ENCODE measurements at regions not wholly inside any gene's neighbourhood (a gene's known extent, or its start where the extent isn't known, plus 50 kb on each side); places are given as distances from the start of the nearest gene placed in this dataset.

DNA sequence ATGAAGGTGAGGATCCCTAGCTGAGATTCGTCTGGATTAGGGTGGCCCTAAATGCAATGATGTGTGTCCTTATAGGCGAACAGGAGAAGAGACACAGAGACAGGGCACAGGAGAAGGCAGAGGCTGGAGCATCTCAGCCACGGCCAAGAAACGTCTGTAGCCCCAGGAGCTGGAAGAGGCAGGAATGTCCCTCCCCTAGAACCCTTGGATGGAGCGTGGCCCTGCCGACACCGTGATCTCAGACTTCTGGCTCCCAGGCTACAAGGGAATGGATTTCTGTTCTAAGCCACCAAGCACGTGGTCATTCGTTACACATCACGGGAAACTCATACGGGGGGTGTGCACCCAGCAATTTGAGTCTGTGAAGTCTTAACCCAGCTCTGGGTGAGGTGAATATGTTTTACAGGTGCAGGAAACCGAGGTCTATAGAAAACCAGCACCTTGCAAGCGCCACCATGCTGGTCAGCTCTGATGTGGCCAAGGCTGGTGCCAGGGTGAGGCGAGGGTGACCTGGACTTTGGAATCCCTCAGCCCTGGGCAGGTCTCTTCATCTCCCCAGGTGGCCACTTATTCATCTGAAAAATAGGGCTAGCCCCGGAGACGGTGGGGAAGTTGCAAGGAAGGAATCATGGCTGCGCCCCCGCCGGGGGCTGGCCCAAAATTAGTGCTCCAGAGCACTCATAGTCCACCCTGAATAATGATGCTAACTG lies 89.5 kb upstream of the FGF3 start:
- ChIA-PET POLR2A (no interaction called here), CTCF (interaction anchor here (1.1 to 1.6 kb wide), 4 partner anchors 10 to 289 kb away, joined by 4 read pairs; no protein-coding TSS in a partner anchor), SMC1A (ENCODE audit: uncharacterized antibody, unreplicated experiment) (no interaction called here), RAD21 (ENCODE audit: unreplicated experiment) (no interaction called here)
- DNase-seq (ENCODE audit: low read depth, low spot score) (no peak), ATAC-seq (no peak), FAIRE-seq (no peak)
- in situ Hi-C loops (cut with MboI), result no loop called here
- no peaks in the 10 kb centered on the region; a peak in 1 of 4 replicates for H3K27me3 ChIP-seq (replicated peaks in 1 of 2; ENCODE audit: control insufficient read depth in 2 of 2, insufficient read depth in 2 of 2, low read length in 1 of 2)
- WGBS (ENCODE audit: insufficient coverage, insufficient replicate concordance, low lambda C conversion rate, missing lambda C conversion rate), result 41% methylated on average over 19 of the region's 19 CpGs
- intact Hi-C loops (cut with micrococcal nuclease; ENCODE audit: unreplicated experiment), result no loop called here
- H3K79me2 ChIP-seq (ENCODE audit: control insufficient read depth, insufficient read depth, low read length), result no peaks in the 10 kb centered on the region
- no peaks in the 10 kb centered on the region for H3K9me3 ChIP-seq (replicated peaks; ENCODE audit: control insufficient read depth, insufficient read depth, low read length)
- no peak overlapping the region for H3K9ac ChIP-seq (ENCODE audit: control insufficient read depth, insufficient read depth, low read length)
- no peak overlapping the region for H3K4me2 ChIP-seq (ENCODE audit: control insufficient read depth, insufficient read depth)
- no peak overlapping the region for H3K27ac ChIP-seq (ENCODE audit: control insufficient read depth, insufficient read depth)
- H4K20me1 ChIP-seq (ENCODE audit: control insufficient read depth, insufficient read depth), result no peaks in the 10 kb centered on the region
- H2AFZ ChIP-seq (ENCODE audit: control insufficient read depth, low read depth, low read length), result no peak overlapping the region
- no peaks in the 10 kb centered on the region for H3K4me1 ChIP-seq (ENCODE audit: control insufficient read depth, insufficient read depth, low read length)
- BruUV-seq (replicated peaks), result no TSS peak
- no peaks in the 10 kb centered on the region for H3K36me3 ChIP-seq (ENCODE audit: control insufficient read depth in 2 of 2, insufficient read depth in 2 of 2, low read length in 1 of 2)
- no peak overlapping the region for H3K4me3 ChIP-seq
- TF ChIP-seq POLR2A (IDR thresholded peaks at IDR 0.05; ENCODE audit: low read depth, low read length) (no peak), SPI1 (IDR thresholded peaks at IDR 0.05; ENCODE audit: borderline replicate concordance, insufficient read depth, low read depth, low read length) (no peak), SREBF1 (IDR thresholded peaks at IDR 0.05; ENCODE audit: low read length) (no peak), STAT1 (conservative IDR thresholded peaks at IDR 0.05) (no peak), NFXL1 (IDR thresholded peaks at IDR 0.05; ENCODE audit: borderline replicate concordance) (no peak), PAX5 (IDR thresholded peaks at IDR 0.05; ENCODE audit: borderline replicate concordance, low read depth, low read length) (no peak), SMAD5 (IDR thresholded peaks at IDR 0.05; ENCODE audit: low read depth) (no peak), GABPA (IDR thresholded peaks at IDR 0.05; ENCODE audit: low read depth) (no peak), KDM1A (IDR thresholded peaks at IDR 0.05; ENCODE audit: borderline replicate concordance) (no peak)
- TF ChIP-seq, protein P1, sequence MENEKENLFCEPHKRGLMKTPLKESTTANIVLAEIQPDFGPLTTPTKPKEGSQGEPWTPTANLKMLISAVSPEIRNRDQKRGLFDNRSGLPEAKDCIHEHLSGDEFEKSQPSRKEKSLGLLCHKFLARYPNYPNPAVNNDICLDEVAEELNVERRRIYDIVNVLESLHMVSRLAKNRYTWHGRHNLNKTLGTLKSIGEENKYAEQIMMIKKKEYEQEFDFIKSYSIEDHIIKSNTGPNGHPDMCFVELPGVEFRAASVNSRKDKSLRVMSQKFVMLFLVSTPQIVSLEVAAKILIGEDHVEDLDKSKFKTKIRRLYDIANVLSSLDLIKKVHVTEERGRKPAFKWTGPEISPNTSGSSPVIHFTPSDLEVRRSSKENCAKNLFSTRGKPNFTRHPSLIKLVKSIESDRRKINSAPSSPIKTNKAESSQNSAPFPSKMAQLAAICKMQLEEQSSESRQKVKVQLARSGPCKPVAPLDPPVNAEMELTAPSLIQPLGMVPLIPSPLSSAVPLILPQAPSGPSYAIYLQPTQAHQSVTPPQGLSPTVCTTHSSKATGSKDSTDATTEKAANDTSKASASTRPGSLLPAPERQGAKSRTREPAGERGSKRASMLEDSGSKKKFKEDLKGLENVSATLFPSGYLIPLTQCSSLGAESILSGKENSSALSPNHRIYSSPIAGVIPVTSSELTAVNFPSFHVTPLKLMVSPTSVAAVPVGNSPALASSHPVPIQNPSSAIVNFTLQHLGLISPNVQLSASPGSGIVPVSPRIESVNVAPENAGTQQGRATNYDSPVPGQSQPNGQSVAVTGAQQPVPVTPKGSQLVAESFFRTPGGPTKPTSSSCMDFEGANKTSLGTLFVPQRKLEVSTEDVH (IDR thresholded peaks at IDR 0.05; ENCODE audit: low read depth, partially characterized antibody), result no peak
- TF ChIP-seq, protein P2, sequence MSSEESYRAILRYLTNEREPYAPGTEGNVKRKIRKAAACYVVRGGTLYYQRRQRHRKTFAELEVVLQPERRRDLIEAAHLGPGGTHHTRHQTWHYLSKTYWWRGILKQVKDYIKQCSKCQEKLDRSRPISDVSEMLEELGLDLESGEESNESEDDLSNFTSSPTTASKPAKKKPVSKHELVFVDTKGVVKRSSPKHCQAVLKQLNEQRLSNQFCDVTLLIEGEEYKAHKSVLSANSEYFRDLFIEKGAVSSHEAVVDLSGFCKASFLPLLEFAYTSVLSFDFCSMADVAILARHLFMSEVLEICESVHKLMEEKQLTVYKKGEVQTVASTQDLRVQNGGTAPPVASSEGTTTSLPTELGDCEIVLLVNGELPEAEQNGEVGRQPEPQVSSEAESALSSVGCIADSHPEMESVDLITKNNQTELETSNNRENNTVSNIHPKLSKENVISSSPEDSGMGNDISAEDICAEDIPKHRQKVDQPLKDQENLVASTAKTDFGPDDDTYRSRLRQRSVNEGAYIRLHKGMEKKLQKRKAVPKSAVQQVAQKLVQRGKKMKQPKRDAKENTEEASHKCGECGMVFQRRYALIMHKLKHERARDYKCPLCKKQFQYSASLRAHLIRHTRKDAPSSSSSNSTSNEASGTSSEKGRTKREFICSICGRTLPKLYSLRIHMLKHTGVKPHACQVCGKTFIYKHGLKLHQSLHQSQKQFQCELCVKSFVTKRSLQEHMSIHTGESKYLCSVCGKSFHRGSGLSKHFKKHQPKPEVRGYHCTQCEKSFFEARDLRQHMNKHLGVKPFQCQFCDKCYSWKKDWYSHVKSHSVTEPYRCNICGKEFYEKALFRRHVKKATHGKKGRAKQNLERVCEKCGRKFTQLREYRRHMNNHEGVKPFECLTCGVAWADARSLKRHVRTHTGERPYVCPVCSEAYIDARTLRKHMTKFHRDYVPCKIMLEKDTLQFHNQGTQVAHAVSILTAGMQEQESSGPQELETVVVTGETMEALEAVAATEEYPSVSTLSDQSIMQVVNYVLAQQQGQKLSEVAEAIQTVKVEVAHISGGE (CRISPR knock-in tag; IDR thresholded peaks at IDR 0.05), result no peak
- TF ChIP-seq, protein P3, sequence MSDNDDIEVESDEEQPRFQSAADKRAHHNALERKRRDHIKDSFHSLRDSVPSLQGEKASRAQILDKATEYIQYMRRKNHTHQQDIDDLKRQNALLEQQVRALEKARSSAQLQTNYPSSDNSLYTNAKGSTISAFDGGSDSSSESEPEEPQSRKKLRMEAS (IDR thresholded peaks at IDR 0.05; ENCODE audit: low read depth, low read length), result no peak
- TF ChIP-seq, protein P4, sequence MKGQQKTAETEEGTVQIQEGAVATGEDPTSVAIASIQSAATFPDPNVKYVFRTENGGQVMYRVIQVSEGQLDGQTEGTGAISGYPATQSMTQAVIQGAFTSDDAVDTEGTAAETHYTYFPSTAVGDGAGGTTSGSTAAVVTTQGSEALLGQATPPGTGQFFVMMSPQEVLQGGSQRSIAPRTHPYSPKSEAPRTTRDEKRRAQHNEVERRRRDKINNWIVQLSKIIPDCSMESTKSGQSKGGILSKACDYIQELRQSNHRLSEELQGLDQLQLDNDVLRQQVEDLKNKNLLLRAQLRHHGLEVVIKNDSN (IDR thresholded peaks at IDR 0.05; ENCODE audit: borderline replicate concordance, extremely low read length, insufficient read depth, low read depth, low read length), result no peak

Data from GM12878 (cell line).